ENCODE measurements at regions not wholly inside any gene's neighbourhood (a gene's known extent, or its start where the extent isn't known, plus 50 kb on each side); places are given as distances from the start of the nearest gene placed in this dataset.
A peak's percentile ranks its signal among the peaks of the same experiment; 100 is the strongest.
"Not testable (repeated sequence)": the region's sequence is repeated elsewhere in the genome, so short reads cannot be mapped to it uniquely, and the experiment has no call there.

DNA sequence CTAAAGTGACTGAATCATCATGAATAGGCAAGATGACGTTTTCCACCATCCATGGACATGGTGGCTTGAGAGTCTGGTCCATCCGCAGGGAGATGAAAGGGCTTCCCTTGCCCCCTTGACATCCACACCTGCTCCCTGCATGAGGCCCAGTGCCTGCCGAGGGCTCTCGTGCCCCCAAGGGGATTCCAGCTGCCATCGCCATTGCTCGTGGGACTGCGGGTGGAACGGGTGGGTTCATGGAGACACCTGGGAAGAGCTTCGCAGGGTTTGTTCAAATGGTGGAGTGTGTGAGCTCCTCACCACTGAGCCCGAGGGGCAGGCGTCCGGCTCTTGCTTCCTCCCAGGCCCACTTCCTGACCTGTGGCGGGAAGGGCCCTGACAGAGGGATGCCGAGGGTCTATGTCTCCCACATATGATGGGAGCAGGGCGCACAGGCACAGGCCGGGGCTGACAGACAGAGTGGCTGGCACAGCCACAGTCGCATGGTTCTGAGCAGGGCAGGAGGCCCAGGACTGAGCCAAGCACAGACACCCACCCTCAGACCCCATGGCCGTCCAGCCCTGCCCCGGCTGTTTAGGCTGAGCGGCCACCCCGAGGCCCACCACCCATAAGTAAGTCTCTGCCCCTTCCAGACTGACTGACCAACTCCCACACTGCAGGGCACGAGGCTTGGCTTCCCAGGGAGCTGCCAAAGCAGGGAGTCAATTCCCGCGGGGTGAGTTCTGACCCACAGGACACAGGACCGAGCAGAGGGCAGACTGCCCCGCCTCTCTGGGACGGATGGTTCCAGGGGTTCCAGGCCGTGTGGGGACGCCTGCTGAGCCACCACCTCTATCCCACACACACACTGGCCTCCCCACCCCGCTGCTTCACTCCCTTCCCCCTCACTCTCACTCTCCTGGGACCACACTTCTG lies 70.0 kb upstream of the PPP1R26 start:
- no peak for DNase-seq (ENCODE audit: low spot score)
- no peaks in the 10 kb centered on the region for H3K27me3 Mint-ChIP-seq (ENCODE audit: unreplicated experiment)
- H3K36me3 Mint-ChIP-seq (ENCODE audit: low read depth, unreplicated experiment), result no peaks in the 10 kb centered on the region
- no peak for TF ChIP-seq CTCF (IDR thresholded peaks at IDR 0.05; ENCODE audit: unreplicated experiment)
- H3K4me1 Mint-ChIP-seq (ENCODE audit: unreplicated experiment), result no peaks in the 10 kb centered on the region
- H3K4me3 Mint-ChIP-seq (ENCODE audit: unreplicated experiment), result no peak overlapping the region
- H3K27ac Mint-ChIP-seq (ENCODE audit: unreplicated experiment), result no peak overlapping the region
- no peaks in the 10 kb centered on the region for H3K9me3 Mint-ChIP-seq (ENCODE audit: unreplicated experiment)

- H3K27me3 Mint-ChIP-seq (ENCODE audit: unreplicated experiment), result no peaks in the 10 kb centered on the region
- no peaks in the 10 kb centered on the region for H3K4me1 Mint-ChIP-seq (ENCODE audit: unreplicated experiment)
- no peaks in the 10 kb centered on the region for H3K9me3 Mint-ChIP-seq (ENCODE audit: unreplicated experiment)
- H3K4me3 Mint-ChIP-seq (ENCODE audit: unreplicated experiment), result no peak overlapping the region
- no peaks in the 10 kb centered on the region for H3K36me3 Mint-ChIP-seq (ENCODE audit: low read depth, unreplicated experiment)
- H3K27ac Mint-ChIP-seq (ENCODE audit: unreplicated experiment), result no peak overlapping the region
- no peak for DNase-seq (ENCODE audit: low spot score)
- TF ChIP-seq CTCF (IDR thresholded peaks at IDR 0.05; ENCODE audit: unreplicated experiment), result no peak
These were observed 69.2 kb upstream of the PPP1R26 start for GRCh38 chr9:135410421-135410820.

DNA sequence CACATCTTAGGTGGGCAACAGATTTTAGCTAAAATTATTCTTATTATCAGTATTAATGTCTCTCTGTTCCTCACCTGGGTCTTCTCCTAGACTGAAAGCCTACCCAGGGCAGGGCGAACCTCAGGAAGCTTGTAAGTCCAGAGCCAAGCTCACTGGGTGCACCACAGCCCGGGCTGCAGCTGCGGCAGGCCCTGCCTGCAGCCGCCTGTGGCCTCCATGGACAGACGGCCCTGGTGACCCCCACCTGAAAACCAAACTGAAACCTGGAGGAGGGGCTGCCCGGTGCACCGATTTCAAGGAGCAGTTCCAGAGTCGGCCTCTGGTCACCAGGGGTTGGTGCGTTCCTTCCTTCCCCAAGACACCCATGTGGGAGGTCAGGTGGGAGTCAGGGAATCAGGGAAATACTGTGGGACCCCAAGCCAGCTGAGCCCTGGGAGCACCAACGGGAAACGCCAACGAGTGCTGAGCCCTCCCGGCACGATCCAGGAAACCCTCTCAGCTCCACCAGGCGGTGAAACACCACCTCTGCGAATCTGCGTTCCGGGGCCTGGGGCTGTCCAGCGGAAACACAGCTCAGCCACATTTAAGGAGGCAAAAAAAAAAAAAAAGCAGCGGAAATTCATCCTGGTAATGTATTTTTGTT lies 68.6 kb upstream of the PPP1R26 start:
- Mint-ChIP-seq H3K27ac (ENCODE audit: unreplicated experiment) (no peak overlapping the region), H3K4me1 (ENCODE audit: unreplicated experiment) (no peaks in the 10 kb centered on the region), H3K36me3 (ENCODE audit: low read depth, unreplicated experiment) (no peaks in the 10 kb centered on the region), H3K27me3 (ENCODE audit: unreplicated experiment) (no peaks in the 10 kb centered on the region), H3K9me3 (ENCODE audit: unreplicated experiment) (no peaks in the 10 kb centered on the region), H3K4me3 (ENCODE audit: unreplicated experiment) (no peak overlapping the region)
- TF ChIP-seq CTCF (IDR thresholded peaks at IDR 0.05; ENCODE audit: unreplicated experiment), result no peak
- no peak for DNase-seq (ENCODE audit: low spot score)

DNA sequence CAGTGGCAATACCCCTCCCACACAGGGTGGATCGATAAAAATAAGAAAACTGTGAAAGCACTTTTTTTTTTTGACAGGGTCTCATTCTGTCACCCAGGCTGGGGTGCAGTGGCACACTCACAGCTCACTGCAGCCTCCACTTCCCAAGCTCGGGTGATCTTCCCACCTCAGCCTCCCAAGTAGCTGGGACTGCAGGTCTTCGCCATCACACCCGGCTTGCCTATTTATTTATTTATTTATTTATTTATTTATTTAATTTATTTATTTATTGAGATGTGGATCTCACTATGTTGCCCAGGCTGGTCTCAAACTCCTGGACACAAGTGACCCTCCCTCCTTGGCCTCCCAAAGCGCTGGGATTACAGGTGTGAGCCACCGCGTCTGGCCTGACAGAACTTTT lies 68.0 kb upstream of the PPP1R26 start:
- not testable (repeated sequence) for H3K27me3 Mint-ChIP-seq (ENCODE audit: unreplicated experiment); H3K4me3 Mint-ChIP-seq (ENCODE audit: unreplicated experiment); H3K27ac Mint-ChIP-seq (ENCODE audit: unreplicated experiment); H3K9me3 Mint-ChIP-seq (ENCODE audit: unreplicated experiment); DNase-seq (ENCODE audit: low spot score); H3K36me3 Mint-ChIP-seq (ENCODE audit: low read depth, unreplicated experiment); H3K4me1 Mint-ChIP-seq (ENCODE audit: unreplicated experiment)

- not testable (repeated sequence) for H3K4me1 Mint-ChIP-seq (ENCODE audit: unreplicated experiment); H3K27ac Mint-ChIP-seq (ENCODE audit: unreplicated experiment); H3K27me3 Mint-ChIP-seq (ENCODE audit: unreplicated experiment); H3K4me3 Mint-ChIP-seq (ENCODE audit: unreplicated experiment); H3K9me3 Mint-ChIP-seq (ENCODE audit: unreplicated experiment); H3K36me3 Mint-ChIP-seq (ENCODE audit: low read depth, unreplicated experiment)
- peak; percentile 98 for DNase-seq (ENCODE audit: low spot score)
- TF ChIP-seq CTCF (IDR thresholded peaks at IDR 0.05; ENCODE audit: unreplicated experiment), result peak; percentile 100
These were observed 67.1 kb upstream of the PPP1R26 start for GRCh38 chr9:135412315-135413085.
